ENCODE measurements at regions not wholly inside any gene's neighbourhood (a gene's known extent, or its start where the extent isn't known, plus 50 kb on each side); places are given as distances from the start of the nearest gene placed in this dataset.

GRCh38 chrX:13923289-13923688 is 106.4 kb upstream of the GPM6B start:
- Histone ChIP-seq H3K27me3 (replicated peaks) (no peaks in the 10 kb centered on the region), H3K36me3 (replicated peaks) (no peaks in the 10 kb centered on the region), H3K4me3 (ENCODE audit: low read depth, low read length) (no peak overlapping the region), H3K27ac (no peak overlapping the region)
- no peak for DNase-seq
- in situ Hi-C loops (cut with HindIII; ENCODE audit: low pct_ligation_motif_present, low sequenced_read_pairs) = no loop called here
- TF ChIP-seq CTCF (IDR thresholded peaks at IDR 0.05; ENCODE audit: low read depth, low read length, missing control alignments) = no peak

- H3K27me3 ChIP-seq (replicated peaks) = no peaks in the 10 kb centered on the region
- no peak overlapping the region for H3K4me3 ChIP-seq (ENCODE audit: low read depth, low read length)
- in situ Hi-C loops (cut with HindIII; ENCODE audit: low pct_ligation_motif_present, low sequenced_read_pairs) = no loop called here
- no peaks in the 10 kb centered on the region for H3K36me3 ChIP-seq (replicated peaks)
- no peak for TF ChIP-seq CTCF (IDR thresholded peaks at IDR 0.05; ENCODE audit: low read depth, low read length, missing control alignments)
- no peak for DNase-seq
- no peak overlapping the region for H3K27ac ChIP-seq
Observed at GRCh38 chrX:13917507-13917906, 100.6 kb upstream of the GPM6B start.

GRCh38 chrX:13911586-13911985 is 94.7 kb upstream of the GPM6B start:
- Histone ChIP-seq H3K4me3 (ENCODE audit: low read depth, low read length) (no peak overlapping the region), H3K27me3 (replicated peaks) (no peaks in the 10 kb centered on the region), H3K27ac (no peak overlapping the region), H3K36me3 (replicated peaks) (no peaks in the 10 kb centered on the region)
- in situ Hi-C loops (cut with HindIII; ENCODE audit: low pct_ligation_motif_present, low sequenced_read_pairs) = no loop called here
- TF ChIP-seq CTCF (IDR thresholded peaks at IDR 0.05; ENCODE audit: low read depth, low read length, missing control alignments) = no peak
- no peak for DNase-seq

- no peak overlapping the region for H3K27ac ChIP-seq
- TF ChIP-seq CTCF (IDR thresholded peaks at IDR 0.05; ENCODE audit: low read depth, low read length, missing control alignments) = no peak
- no peaks in the 10 kb centered on the region for H3K27me3 ChIP-seq (replicated peaks)
- in situ Hi-C loops (cut with HindIII; ENCODE audit: low pct_ligation_motif_present, low sequenced_read_pairs) = no loop called here
- no peak overlapping the region for H3K4me3 ChIP-seq (ENCODE audit: low read depth, low read length)
- no peaks in the 10 kb centered on the region for H3K36me3 ChIP-seq (replicated peaks)
- DNase-seq = no peak
Observed at GRCh38 chrX:13906093-13906492, 89.2 kb upstream of the GPM6B start.

GRCh38 chrX:13903405-13903804 is 86.5 kb upstream of the GPM6B start:
- Histone ChIP-seq H3K4me3 (ENCODE audit: low read depth, low read length) (no peak overlapping the region), H3K27ac (no peak overlapping the region), H3K27me3 (replicated peaks) (no peaks in the 10 kb centered on the region), H3K36me3 (replicated peaks) (no peaks in the 10 kb centered on the region)
- no peak for DNase-seq
- in situ Hi-C loops (cut with HindIII; ENCODE audit: low pct_ligation_motif_present, low sequenced_read_pairs) = no loop called here
- no peak for TF ChIP-seq CTCF (IDR thresholded peaks at IDR 0.05; ENCODE audit: low read depth, low read length, missing control alignments)

- in situ Hi-C loops (cut with HindIII; ENCODE audit: low pct_ligation_motif_present, low sequenced_read_pairs) = no loop called here
- Histone ChIP-seq H3K27ac (no peak overlapping the region), H3K27me3 (replicated peaks) (no peaks in the 10 kb centered on the region), H3K36me3 (replicated peaks) (no peaks in the 10 kb centered on the region), H3K4me3 (ENCODE audit: low read depth, low read length) (no peak overlapping the region)
- DNase-seq = no peak
- TF ChIP-seq CTCF (IDR thresholded peaks at IDR 0.05; ENCODE audit: low read depth, low read length, missing control alignments) = no peak
Observed at GRCh38 chrX:13902406-13902805, 85.5 kb upstream of the GPM6B start.

Data from brain microvascular endothelial cell (primary cell).